ENCODE measurements at regions not wholly inside any gene's neighbourhood (a gene's known extent, or its start where the extent isn't known, plus 50 kb on each side); places are given as distances from the start of the nearest gene placed in this dataset.

GRCh38 chr4:128381748-128382559 is 94.3 kb upstream of the PGRMC2 start:
- DNase-seq = no peak

DNA sequence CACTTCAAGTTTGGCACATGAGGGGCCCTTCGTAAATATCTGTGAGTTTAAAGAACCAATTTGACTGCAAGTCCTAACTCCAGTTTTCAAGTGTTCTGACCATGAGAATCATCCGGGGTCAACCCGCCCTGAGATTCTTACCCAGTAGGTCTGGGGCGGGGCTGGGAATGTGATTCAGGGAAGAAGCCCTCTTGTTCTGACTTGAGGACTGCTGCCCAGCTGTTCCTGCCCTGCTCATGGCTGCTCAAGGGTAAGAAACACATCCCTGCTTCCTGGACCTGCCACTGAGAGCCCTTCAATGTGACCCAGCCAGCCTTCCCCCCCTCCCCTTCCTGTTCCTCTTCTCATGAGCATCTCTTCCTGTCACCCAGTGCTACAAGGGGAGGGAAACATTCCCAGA is 92.7 kb upstream of the PGRMC2 start:
- DNase-seq = no peak

DNA sequence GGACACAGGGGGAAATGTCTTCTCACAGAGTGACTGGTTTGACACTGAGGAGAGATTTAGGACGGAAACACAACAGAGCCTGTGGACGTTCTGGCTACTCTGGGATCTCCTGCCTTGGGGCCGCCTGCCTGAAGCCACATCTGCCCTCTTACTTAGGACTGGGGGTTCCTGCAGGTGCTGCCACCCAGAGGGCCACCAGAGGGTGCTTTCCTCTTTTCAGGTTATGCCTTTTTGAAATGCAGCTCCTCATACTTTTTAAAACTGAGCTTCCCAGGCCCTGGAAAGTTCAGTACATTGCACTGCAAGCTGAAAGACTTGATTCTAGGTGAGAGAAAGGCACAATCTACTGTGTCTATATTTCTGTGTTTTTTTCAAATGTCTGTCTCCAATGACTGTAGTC is 92.2 kb upstream of the PGRMC2 start:
- no peak for DNase-seq

DNA sequence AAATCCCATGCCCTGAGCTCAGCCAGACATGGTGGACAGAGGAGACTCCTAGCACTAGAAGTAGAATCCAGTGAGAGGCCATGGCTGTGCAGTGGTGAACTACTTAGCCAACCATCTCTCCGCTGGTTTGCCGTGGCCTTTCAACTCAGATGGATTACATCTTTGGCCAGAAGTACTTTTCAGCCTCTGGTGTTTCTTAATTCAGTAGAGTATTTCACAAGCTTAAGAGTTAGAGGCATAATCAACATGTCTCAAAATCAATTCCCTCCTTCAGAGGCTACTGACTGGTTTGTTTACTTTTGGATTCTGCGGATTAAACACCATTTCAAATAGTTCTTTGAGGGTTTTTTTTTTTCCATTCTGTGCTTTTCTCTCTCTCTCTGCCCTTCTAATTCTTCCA is 91.1 kb upstream of the PGRMC2 start:
- no peak for DNase-seq

DNA sequence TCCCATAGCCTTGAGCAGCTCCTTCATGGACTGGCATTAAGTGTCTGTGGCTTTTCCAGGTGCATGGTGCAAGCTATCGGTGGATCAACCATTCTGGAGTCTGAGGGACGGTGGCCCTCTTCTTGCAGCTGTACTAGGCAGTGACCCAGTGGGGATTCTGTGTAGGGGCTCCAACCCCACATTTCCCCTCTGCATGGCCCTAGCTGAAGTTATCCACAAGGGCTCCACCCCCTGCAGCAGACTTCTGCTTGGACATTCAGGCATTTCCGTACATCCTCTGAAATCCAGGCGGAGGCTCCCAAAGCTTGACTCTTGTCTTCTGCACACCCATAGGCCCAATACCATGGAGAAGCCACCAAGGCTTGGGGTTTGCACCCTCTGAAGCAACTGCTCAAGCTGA is 89.3 kb upstream of the PGRMC2 start:
- DNase-seq = no peak

GRCh38 chr4:128376303-128376702 is 88.7 kb upstream of the PGRMC2 start:
- DNase-seq = no peak

GRCh38 chr4:128373628-128374027 is 86.0 kb upstream of the PGRMC2 start:
- no peak for DNase-seq

GRCh38 chr4:128371876-128372275 is 84.3 kb upstream of the PGRMC2 start:
- DNase-seq = no peak

- no peak for DNase-seq
Measured at GRCh38 chr4:128371001-128371777, 83.6 kb upstream of the PGRMC2 start.

GRCh38 chr4:128366212-128366611 is 78.6 kb upstream of the PGRMC2 start:
- DNase-seq = no peak

- no peak for DNase-seq
Measured at GRCh38 chr4:128364565-128364964, 77.0 kb upstream of the PGRMC2 start.

DNA sequence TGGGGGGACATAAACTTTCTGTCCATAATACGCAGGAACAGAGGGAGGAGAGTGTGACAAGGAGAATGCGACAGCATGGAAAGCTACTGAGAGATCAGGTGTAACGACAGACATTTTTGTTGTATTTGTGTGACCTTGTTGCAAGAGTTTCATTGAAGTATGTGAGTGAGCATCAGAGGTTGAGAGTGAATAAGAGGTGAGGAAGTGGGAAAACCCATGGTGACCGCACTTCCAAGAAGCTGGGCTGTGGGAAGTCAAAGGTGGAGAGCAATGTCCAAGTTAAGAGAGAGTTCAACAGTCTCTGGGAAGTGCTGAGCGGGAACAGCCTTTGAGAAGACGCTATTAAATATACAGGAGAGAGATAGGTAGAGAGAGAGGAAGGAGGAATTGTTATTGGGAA is 76.4 kb upstream of the PGRMC2 start:
- DNase-seq = no peak

GRCh38 chr4:128362760-128363159 is 75.1 kb upstream of the PGRMC2 start:
- no peak for DNase-seq

DNA sequence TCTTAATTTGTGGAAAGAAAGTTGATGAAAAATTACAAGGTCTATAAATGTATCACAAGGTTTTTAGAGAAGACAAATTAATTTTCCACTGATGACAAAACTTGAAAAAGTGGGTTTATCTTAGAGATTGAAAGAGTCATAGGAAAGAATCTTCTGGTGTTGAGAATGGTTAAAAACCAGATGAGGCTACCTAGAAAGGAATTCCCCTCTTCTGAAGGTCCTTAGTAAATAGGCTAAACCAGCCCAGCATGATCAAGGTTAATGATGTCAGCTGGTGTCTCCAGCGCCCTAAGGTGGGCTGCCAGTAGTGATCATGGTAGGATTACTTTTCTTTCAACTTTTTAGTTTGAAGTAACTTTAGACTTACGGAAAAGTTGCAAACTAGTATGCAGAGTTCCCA is 71.8 kb upstream of the PGRMC2 start:
- no peak for DNase-seq

DNA sequence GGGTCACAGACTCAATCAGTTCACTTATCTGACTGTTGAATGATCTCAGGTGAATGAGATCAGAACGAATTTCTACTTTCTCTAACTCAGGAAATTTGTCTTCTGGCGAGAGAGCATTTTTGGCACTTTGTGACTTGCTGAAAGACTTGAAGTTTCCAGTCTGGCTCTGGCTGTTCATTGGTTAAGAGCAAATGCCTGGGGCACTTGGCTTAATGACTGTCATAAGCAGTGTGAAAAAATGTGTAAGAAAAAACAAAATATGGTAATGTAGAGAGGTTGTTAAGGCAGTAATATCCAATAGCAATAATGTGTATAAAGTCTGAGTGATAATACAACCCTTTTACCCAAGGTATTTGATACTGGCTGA is 71.3 kb upstream of the PGRMC2 start:
- no peak for DNase-seq

DNA sequence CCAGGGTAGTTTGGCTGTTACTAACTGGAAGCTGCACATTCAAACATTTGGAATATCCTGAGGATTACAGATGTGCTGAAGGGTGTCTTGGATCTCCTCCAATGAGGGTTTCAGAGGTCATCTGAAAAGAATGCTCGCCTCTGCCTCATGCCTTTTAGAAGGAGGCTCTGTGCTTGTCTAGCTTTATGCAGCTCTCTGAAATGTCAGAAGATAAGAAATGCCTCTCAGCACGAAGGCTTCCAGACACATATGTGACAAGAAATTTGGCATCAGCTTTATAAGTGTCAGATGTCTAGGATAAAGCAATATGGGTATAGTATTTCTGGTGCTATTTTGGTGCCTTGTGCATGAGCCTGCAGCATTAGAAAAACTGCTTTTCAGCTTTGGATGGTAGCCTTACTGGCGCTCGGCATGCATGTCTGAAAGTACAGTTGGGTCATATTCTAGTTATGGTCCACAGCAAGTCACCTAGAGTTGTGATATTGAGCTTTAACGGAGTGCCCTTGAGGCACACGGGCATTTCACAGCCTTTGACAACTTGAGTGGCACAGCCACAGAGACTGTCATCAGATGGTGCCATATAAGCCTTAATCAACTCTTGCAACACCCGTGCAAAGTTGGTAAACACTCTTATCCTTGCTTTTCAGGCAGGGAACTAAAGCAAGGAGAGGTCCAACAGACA is 70.8 kb upstream of the PGRMC2 start:
- DNase-seq = no peak

DNA sequence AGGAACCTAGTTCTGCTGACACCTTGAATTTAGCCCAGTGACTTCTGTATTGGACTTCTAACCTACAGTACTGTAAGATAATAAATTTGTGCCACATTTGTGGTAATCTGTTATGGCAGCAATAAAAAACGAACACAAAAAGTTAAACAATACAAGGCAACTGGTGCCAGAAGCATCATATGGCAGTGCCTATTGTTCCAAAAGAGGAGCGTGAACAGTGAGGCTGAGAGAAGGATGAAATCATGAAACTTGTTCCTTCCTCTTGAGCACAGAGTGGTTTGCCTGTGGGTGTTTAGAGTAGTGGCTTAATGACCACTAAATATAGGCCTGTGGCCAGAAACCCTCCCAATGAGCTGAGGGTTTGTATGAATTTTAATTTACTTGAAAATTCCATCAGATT is 69.7 kb upstream of the PGRMC2 start:
- no peak for DNase-seq

GRCh38 chr4:128355305-128355704 is 67.7 kb upstream of the PGRMC2 start:
- no peak for DNase-seq

- DNase-seq = no peak
Measured at GRCh38 chr4:128354205-128354821, 66.7 kb upstream of the PGRMC2 start.

DNA sequence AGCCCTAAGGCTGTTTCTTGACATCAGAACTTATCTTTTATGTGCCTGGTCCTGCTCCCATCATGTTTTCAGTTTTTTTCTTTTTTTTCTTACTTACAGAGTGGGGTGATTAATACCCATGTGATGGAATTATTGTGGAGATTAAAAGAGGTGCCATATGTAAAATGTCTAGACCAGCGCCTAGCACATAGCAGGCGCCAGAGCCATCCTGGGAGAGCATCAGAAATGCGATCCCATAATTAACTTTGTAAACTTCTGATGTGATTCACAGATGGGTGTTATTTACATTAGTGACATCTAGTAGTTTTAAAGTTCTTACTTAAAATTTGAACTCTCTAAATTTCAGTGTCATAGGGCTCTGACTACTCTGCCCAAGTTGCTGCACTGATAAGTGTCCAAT is 66.2 kb upstream of the PGRMC2 start:
- DNase-seq = no peak

GRCh38 chr4:128351502-128351901 is 63.9 kb upstream of the PGRMC2 start:
- DNase-seq = no peak

GRCh38 chr4:128350449-128351045 is 62.9 kb upstream of the PGRMC2 start:
- no peak for DNase-seq

DNA sequence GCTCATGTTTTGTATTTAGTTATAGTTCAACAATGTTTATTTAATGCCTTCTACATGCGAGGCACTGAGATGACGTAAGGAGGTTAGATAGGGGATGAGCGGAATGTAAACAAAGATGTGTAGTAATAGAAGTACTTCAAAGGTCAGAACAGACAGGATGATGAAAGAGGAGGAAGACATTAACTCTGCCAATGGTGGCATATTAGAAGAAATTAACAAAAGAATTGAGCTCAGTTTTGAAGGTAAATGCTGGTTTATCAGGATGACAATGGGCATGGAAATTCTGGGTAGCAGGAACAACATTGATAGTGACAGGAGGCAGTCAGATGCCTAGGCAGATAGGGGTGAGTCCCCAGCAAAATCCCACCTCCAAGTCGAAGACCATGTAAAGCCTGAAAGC is 62.3 kb upstream of the PGRMC2 start:
- DNase-seq = no peak

All from stimulated activated CD4-positive, alpha-beta T cell treated with anti-CD3 and anti-CD28 coated beads, Interleukin-1b, Interleukin-23, amount 100 ng/mL, for 48 hours (primary cell).